Memory B cell (primary cell): ENCODE measurements at regions not wholly inside any gene's neighbourhood (a gene's known extent, or its start where the extent isn't known, plus 50 kb on each side); places are given as distances from the start of the nearest gene placed in this dataset.
"Not testable (repeated sequence)": the region's sequence is repeated elsewhere in the genome, so short reads cannot be mapped to it uniquely, and the experiment has no call there.

ENCODE experiments used
- ATAC-seq: fragments of 150-1000 bp; cut with Tn5 transposase; 2 replicates; pipeline ENCODE4 v1.10.0; 2021; ENCODE audit warnings: low read depth, mild to moderate bottlenecking, moderate library complexity
- DNase-seq, 2 donors: peaks; one replicate each; pipeline ENCODE4 v3.0.0; 2022; ENCODE audit warnings: low spot score in 2 of 2
- H3K27ac Mint-ChIP-seq: one replicate; pipeline ENCODE4 v1.8.0; 2022; ENCODE audit warnings: mild to moderate bottlenecking, moderate library complexity, mixed read lengths
- H3K27me3 Mint-ChIP-seq: one replicate; pipeline ENCODE4 v1.8.0; 2022; ENCODE audit warnings: mixed read lengths
- H3K36me3 Mint-ChIP-seq: one replicate; pipeline ENCODE4 v1.8.0; 2022; ENCODE audit warnings: mild to moderate bottlenecking, mixed read lengths
- H3K4me1 Mint-ChIP-seq: one replicate; pipeline ENCODE4 v1.8.0; 2022; ENCODE audit warnings: mixed read lengths
- H3K4me3 Mint-ChIP-seq: one replicate; pipeline ENCODE4 v1.8.0; 2022; ENCODE audit warnings: mild to moderate bottlenecking, moderate library complexity, mixed read lengths
- H3K9me3 Mint-ChIP-seq: one replicate; pipeline ENCODE4 v1.8.0; 2022; ENCODE audit warnings: mixed read lengths

DNA sequence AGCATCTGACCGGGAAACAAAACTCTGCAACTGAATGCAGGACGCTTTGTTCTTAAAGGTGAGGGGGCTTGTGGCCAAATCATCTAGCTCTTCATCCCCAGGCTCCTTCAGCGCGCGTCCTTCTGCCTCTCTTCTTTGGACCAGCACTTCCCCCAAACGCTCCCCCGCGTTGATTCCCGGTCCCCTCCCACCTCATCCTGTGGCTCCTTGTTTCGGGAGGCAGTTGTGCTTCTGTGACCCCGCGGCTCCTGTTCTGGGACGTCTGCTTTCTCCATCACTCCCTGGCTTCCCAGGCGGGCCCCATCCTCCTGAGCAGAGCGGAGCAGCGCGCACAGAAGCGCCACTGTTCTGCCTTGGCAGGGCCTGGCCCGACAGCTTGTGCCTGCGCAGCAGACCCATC lies 109.7 kb upstream of the ZNG1E start:
- not testable (repeated sequence) for DNase-seq, H3K27ac Mint-ChIP-seq, H3K4me3 Mint-ChIP-seq, ATAC-seq, H3K4me1 Mint-ChIP-seq, H3K36me3 Mint-ChIP-seq, H3K27me3 Mint-ChIP-seq, H3K9me3 Mint-ChIP-seq

- ATAC-seq, result not testable (repeated sequence)
Observed at GRCh38 chr9:65519018-65519417, 156.7 kb upstream of the ZNG1E start.

DNA sequence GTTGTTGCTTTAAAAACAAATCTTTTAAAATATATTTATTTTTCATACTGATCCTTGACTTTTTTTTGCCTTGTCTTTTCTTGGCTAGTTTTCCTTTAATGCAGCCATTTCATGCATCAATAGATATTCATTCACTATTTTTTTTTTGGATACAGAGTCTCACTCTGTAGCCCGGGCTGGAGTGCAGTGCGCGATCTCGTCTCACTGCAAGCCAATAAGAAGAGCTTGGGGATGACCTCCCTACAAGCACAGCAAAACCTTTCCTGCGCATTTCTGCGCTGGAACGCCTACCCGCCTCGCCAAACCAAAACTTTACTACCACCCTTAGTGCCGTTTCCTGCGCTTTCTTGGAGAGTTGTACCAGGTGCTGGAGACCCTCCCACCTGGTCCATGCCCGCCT lies 161.3 kb upstream of the ZNG1E start:
- H3K4me1 Mint-ChIP-seq, H3K4me3 Mint-ChIP-seq, ATAC-seq, H3K9me3 Mint-ChIP-seq, H3K27me3 Mint-ChIP-seq, H3K27ac Mint-ChIP-seq, H3K36me3 Mint-ChIP-seq, DNase-seq: not testable (repeated sequence)

More at GRCh38 chr9:65519018-65519417, 156.7 kb upstream of the ZNG1E start:
- not testable (repeated sequence) for H3K36me3 Mint-ChIP-seq, H3K4me3 Mint-ChIP-seq, H3K27me3 Mint-ChIP-seq, DNase-seq, H3K4me1 Mint-ChIP-seq, H3K27ac Mint-ChIP-seq, H3K9me3 Mint-ChIP-seq

DNA sequence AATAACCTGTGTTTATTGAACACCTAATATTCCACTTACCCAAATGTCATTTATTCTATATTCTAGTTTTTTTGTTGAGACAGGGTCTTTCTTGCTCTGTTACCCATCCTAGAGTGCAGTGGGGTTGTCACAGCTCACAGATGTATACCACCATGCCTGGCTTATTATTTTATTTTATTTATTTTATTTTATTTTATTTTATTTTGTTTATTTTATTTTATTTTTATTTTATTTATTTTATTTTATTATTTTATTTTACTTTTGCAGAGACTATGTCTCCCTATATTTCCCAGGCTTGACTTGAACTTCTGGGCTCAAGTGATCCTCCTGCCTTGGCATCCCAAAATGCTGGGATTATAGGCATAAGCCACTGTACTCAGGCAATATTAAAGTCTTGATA lies 167.8 kb upstream of the ZNG1E start:
- not testable (repeated sequence) for H3K4me3 Mint-ChIP-seq, DNase-seq, ATAC-seq, H3K27me3 Mint-ChIP-seq, H3K9me3 Mint-ChIP-seq, H3K36me3 Mint-ChIP-seq, H3K27ac Mint-ChIP-seq, H3K4me1 Mint-ChIP-seq

DNA sequence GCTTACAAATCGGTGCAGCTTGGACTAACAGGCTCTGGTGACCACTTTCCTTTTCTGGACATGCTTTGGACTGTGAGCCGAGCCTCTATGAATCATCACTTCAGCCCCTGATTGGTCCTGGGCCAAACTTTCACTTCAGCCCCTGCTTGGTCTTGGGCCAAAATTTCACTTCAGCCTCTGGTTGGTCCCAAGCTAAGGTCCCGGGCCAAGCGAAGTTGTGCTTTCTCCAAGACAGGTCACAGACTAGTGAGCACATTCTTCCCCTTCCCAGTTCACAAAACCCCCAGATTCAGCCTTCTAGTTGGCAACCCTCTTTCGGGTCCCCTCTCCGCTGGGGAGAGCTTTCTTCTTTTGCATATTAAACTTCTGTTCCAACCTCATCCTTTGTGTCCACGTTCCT lies 171.0 kb upstream of the ZNG1E start:
- not testable (repeated sequence) for DNase-seq, H3K27me3 Mint-ChIP-seq, H3K4me1 Mint-ChIP-seq, H3K9me3 Mint-ChIP-seq, H3K4me3 Mint-ChIP-seq, H3K36me3 Mint-ChIP-seq, ATAC-seq, H3K27ac Mint-ChIP-seq

DNA sequence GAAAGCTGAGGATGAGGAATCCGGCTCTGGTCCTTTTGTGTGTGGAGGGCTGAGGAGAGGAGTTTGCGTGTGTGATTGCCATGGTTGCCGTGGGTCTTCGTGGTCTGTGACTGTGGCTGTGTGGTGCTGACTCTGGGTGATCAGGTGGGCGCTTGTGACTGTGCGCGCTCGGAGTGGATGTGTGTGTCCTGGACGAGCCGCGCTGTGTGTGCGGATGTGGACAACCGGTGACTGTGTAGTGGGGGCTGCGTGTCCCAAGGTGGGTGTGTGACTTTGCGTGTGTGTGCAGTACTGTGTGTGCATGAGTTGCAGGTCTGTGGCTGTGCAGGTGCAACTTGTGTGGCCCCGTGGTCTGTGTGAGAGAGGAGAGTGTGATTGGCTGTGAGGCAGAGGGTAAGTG lies 172.0 kb upstream of the ZNG1E start:
- H3K9me3 Mint-ChIP-seq, H3K27ac Mint-ChIP-seq, H3K27me3 Mint-ChIP-seq, H3K36me3 Mint-ChIP-seq, DNase-seq, ATAC-seq, H3K4me1 Mint-ChIP-seq, H3K4me3 Mint-ChIP-seq: not testable (repeated sequence)

- not testable (repeated sequence) for H3K4me1 Mint-ChIP-seq, DNase-seq, H3K9me3 Mint-ChIP-seq, H3K4me3 Mint-ChIP-seq, H3K36me3 Mint-ChIP-seq, H3K27me3 Mint-ChIP-seq, H3K27ac Mint-ChIP-seq, ATAC-seq
Observed at GRCh38 chr9:65482890-65483289, 192.8 kb upstream of the ZNG1E start.

GRCh38 chr9:65481291-65481690 lies 194.4 kb upstream of the ZNG1E start:
- ATAC-seq, H3K4me1 Mint-ChIP-seq, DNase-seq, H3K9me3 Mint-ChIP-seq, H3K27me3 Mint-ChIP-seq, H3K4me3 Mint-ChIP-seq, H3K27ac Mint-ChIP-seq, H3K36me3 Mint-ChIP-seq: not testable (repeated sequence)

DNA sequence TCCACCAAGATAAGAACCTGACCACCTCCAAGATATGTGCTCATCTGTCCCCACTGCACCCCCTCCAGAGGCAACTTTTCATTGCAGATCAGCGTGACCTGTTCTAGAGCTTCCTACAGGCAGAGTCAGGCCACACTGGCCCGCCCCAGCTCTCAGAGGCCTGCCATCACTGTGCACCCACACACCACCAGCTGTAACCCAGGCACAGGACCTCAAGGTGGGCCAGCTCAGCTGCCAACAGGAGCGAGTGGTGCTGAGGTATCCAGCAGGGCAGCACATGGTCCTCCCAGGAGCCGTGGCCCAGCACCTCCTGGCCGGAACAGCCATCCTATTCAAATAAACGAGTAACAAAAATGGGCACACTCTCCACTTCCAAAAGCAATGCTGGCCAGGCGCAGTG lies 189.9 kb upstream of the FOXD4L5 start:
- H3K27me3 Mint-ChIP-seq, ATAC-seq, H3K4me3 Mint-ChIP-seq, H3K4me1 Mint-ChIP-seq, DNase-seq, H3K9me3 Mint-ChIP-seq, H3K27ac Mint-ChIP-seq, H3K36me3 Mint-ChIP-seq: not testable (repeated sequence)

DNA sequence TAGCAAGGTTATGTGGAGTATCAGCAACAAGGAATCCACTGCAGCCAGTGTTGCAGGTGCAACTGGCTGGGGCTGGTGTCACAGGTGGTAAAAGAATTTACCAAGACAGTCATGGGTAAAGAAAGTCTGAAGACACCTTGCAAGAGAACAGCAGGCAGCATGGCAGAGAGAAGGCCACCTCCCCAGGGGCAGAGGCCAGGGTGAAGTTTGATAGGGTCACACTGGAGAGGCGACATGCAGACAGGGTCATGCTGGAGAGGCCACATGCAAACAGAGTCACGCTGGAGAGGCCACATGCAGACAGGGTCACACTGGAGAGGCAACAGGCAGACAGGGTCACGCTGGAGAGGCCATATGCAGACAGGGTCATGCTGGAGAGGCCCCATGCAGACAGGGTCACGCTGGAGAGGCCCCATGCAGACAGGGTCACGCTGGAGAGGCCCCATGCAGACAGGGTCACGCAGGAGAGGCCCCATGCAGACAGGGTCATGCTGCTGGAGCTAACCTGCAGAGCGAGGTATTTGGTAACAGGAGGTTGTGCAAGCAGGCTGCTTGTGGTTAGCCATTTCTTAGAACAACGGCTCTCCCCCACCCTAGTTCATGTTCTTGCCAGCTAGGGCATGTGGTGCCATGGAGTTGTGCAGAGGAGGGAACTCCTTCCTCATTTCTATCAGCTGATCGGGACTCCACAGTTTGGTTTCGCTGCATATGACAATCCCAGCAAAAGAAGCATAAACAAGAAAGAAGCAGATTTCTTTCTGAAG lies 188.2 kb upstream of the FOXD4L5 start:
- H3K4me3 Mint-ChIP-seq, H3K27ac Mint-ChIP-seq, H3K9me3 Mint-ChIP-seq, H3K4me1 Mint-ChIP-seq, ATAC-seq, H3K36me3 Mint-ChIP-seq, H3K27me3 Mint-ChIP-seq, DNase-seq: not testable (repeated sequence)

DNA sequence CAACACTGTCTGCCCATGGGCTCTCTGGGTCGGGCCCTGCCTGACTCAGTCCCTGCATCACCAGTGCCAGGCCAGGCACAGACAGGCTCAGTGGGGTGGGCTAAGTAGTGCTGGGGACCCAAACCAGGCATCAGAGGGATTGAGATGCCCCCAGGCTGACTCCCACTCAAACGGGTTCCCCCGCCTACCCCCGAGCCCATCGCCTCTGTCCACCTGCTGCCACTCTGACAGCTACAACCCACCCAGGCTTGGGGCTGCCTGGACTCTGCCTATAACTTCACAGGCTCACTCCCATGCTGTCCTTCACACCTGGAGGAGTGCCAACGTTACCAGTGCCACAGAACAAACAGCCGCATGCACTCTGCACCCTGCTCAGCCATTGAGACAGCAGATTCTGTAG lies 186.1 kb upstream of the FOXD4L5 start:
- not testable (repeated sequence) for H3K36me3 Mint-ChIP-seq, H3K9me3 Mint-ChIP-seq, ATAC-seq, H3K4me1 Mint-ChIP-seq, H3K27me3 Mint-ChIP-seq, H3K27ac Mint-ChIP-seq, H3K4me3 Mint-ChIP-seq, DNase-seq

DNA sequence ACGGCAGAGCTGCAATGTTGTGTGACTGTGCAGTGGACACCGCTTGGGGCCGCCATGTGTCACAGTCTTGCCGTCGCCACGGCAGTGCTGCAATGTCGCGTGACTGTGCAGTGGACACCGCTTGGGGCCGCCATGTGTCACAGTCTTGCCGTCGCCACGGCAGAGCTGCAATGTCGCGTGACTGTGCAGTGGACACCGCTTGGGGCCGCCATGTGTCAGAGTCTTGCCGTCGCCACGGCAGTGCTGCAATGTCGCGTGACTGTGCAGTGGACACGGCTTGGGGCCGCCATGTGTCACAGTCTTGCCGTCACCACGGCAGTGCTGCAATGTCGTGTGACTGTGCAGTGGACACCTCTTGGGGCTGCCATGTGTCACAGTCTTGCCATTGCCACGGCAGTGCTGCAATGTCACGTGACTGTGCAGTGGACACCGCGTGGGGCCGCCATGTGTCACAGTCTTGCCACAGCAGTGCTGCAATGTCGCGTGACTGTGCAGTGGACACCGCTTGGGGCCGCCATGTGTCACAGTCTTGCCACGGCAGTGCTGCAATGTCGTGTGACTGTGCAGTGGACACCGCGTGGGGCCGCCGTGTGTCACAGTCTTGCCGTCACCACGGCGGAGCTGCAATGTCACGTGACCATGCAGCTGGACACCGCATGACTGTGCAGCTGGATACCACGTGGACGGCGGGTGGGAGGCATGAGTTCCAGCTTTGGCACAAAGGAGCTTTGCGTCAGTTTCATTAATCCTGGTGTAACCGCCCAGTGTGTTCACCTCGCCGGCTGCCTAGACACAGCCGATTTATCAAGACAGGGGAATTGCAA lies 182.1 kb upstream of the FOXD4L5 start:
- DNase-seq, H3K4me1 Mint-ChIP-seq, H3K4me3 Mint-ChIP-seq, ATAC-seq, H3K27me3 Mint-ChIP-seq, H3K27ac Mint-ChIP-seq, H3K36me3 Mint-ChIP-seq: not testable (repeated sequence)
- H3K9me3 Mint-ChIP-seq, result peaks cover 19% of the 10 kb centered on the region

GRCh38 chr9:65465246-65465895 lies 180.4 kb upstream of the FOXD4L5 start:
- not testable (repeated sequence) for DNase-seq, H3K36me3 Mint-ChIP-seq, H3K4me3 Mint-ChIP-seq, H3K4me1 Mint-ChIP-seq, H3K27me3 Mint-ChIP-seq, H3K27ac Mint-ChIP-seq, ATAC-seq
- H3K9me3 Mint-ChIP-seq, result peaks cover 18% of the 10 kb centered on the region

GRCh38 chr9:65462476-65462875 lies 177.5 kb upstream of the FOXD4L5 start:
- DNase-seq, H3K27ac Mint-ChIP-seq, ATAC-seq, H3K4me1 Mint-ChIP-seq, H3K36me3 Mint-ChIP-seq, H3K27me3 Mint-ChIP-seq, H3K4me3 Mint-ChIP-seq: not testable (repeated sequence)
- peaks cover 19% of the 10 kb centered on the region for H3K9me3 Mint-ChIP-seq
